A172 (cell line): ENCODE measurements at regions not wholly inside any gene's neighbourhood (a gene's known extent, or its start where the extent isn't known, plus 50 kb on each side); places are given as distances from the start of the nearest gene placed in this dataset.
"Not testable (repeated sequence)": the region's sequence is repeated elsewhere in the genome, so short reads cannot be mapped to it uniquely, and the experiment has no call there.

Source experiments
- DNase-seq: peaks from one replicate; pipeline ENCODE4 v3.0.0-alpha.2; 2015; ENCODE audit warnings: low spot score

DNA sequence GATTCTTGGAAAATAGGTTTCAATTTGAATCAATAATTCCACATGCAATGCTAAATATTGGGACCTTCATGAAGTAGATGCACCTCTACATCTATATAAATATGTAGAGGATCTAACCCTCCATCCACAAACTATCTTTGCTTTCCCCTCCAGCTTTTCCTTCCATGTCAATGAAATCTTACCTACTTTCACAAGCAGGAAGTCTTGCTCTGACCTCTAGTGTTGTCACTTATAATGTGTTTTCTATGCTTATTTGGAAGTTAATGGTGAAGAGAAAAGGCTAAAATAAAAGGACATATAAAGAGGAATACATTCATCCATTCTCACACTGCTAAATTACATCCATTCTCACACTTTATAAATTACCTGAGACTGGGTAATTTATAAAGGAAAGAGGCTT is 472.7 kb upstream of the DIAPH2 start:
- no peak for DNase-seq

DNA sequence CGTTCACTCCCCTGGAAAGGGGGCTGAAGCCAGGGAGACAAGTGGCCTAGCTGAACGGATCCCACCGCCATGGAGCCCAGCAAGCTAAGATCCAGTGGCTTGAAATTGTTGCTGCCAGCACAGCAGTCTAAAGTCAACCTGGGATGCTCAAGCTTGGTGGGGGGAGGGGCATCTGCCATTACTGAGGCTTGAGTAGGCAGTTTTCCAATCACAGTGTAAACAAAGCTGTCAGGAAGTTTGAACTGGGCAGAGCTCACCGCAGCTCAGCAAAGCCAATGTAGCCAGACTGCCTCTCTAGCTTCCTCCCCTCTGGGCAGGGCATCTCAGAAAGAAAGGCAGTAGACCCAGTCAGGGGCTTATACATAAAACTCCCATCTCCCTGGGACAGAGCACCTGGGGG is 470.0 kb upstream of the DIAPH2 start:
- DNase-seq = not testable (repeated sequence)

GRCh38 chrX:96224279-96224678 is 460.4 kb upstream of the DIAPH2 start:
- DNase-seq = no peak

DNA sequence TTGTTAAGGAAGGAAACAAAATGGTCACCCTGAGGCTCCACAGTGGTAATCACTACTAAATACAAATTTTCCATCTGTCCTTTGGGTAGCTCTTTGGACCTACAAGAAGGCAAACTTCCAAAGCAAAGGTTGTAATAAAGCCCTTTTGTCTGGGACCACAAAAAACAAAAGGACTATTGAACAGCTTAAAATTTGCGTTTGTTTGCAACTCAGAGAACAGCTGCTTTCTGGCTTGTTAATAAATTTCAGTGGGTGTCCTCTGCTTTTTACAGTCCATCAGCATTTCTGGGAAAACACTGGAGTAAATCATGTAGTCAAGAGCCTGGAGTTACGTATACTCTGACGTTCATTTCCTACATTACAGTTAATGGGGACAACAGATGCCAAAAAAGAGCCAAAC is 439.7 kb upstream of the DIAPH2 start:
- no peak for DNase-seq

DNA sequence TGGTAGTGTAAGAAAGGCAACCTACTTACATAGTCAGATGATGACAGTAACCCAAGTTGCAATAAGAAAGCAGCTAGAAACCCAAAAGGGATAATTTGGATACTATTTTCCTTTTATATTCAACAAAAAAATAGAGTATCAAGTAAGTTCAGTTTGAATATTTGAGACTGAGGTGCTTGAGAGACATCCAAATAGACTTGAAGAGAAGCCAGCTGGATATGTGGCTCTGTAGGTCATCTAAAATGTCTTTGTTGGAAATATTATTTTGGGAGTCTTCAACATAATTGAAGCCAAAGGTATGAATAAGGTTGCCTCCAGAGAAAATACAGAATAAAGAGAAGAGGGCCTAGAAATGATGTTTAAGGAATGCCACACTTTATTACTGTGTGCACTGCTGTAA is 438.2 kb upstream of the DIAPH2 start:
- no peak for DNase-seq
